Type B pancreatic cell (in vitro differentiated cells): ENCODE measurements at regions not wholly inside any gene's neighbourhood (a gene's known extent, or its start where the extent isn't known, plus 50 kb on each side); places are given as distances from the start of the nearest gene placed in this dataset.

Experiments
- DNase-seq: peaks from one replicate; pipeline ENCODE4 v3.0.0; 2021; ENCODE audit warnings: mixed read lengths; ENCODE audit not compliant: unreplicated experiment; ENCODE audit errors: extremely low spot score
- H3K27ac Mint-ChIP-seq: 2 replicates; pipeline ENCODE4 v1.8.0; 2021; ENCODE audit warnings: mild to moderate bottlenecking, mixed read lengths
- H3K27me3 Mint-ChIP-seq: 2 replicates; pipeline ENCODE4 v1.8.0; 2021; ENCODE audit warnings: mixed read lengths
- H3K36me3 Mint-ChIP-seq: 2 replicates; pipeline ENCODE4 v1.8.0; 2021; ENCODE audit warnings: mixed read lengths
- H3K4me1 Mint-ChIP-seq: one replicate; pipeline ENCODE4 v1.8.0; 2021; ENCODE audit warnings: mixed read lengths; ENCODE audit not compliant: unreplicated experiment
- H3K4me3 Mint-ChIP-seq: 2 replicates; pipeline ENCODE4 v1.8.0; 2021; ENCODE audit warnings: mild to moderate bottlenecking, mixed read lengths
- H3K9me3 Mint-ChIP-seq: 2 replicates; pipeline ENCODE4 v1.8.0; 2021; ENCODE audit warnings: mixed read lengths
- TF ChIP-seq, protein P1 (sequence below): fragments of 200-600 bp; sonication (generic); conservative IDR thresholded peaks from 2 replicates; pipeline ENCODE4 v1.5.0; 2021; ENCODE audit warnings: antibody characterized with exemption, mild to moderate bottlenecking

DNA sequence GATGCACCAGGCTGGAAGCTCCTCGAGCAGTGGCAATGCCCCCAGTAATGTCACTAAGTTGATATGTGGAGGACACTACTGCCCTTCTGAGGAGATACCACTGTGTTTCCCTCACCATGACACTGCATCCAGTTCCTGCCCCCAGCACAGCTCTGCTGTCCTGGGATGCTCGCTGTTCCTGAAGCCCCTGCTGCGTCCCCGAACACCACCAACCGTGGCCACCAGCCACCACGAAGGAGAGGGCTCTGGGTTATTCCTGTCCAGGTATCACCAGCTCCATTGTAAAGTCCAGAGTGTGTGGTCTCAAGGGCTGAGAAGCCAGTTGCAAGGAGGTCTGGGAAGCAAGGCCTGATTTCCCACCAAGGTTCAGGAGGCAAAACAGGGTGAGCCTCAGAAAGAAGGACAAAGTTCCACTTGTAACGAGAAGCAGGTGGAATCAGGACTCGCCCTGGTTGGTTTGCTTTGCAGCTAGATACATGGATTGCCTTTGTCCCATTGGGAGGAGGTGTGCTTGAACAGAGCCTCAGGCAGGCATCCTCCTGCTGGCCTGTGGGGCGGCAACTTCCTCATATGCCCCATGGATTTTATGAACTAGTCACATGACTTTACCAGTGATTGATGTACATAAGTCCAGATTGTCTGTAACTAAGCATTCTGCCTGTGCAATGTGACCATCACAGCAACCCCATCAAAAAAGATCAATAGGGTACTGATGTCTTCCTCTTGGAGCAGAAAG, 427.0 kb upstream of the VSTM2A start:
- no peak for DNase-seq
- no peak overlapping the region for H3K4me3 Mint-ChIP-seq
- H3K27ac Mint-ChIP-seq, result no peak overlapping the region
- H3K36me3 Mint-ChIP-seq, result no peaks in the 10 kb centered on the region
- no peaks in the 10 kb centered on the region for H3K4me1 Mint-ChIP-seq
- TF ChIP-seq, protein P1, sequence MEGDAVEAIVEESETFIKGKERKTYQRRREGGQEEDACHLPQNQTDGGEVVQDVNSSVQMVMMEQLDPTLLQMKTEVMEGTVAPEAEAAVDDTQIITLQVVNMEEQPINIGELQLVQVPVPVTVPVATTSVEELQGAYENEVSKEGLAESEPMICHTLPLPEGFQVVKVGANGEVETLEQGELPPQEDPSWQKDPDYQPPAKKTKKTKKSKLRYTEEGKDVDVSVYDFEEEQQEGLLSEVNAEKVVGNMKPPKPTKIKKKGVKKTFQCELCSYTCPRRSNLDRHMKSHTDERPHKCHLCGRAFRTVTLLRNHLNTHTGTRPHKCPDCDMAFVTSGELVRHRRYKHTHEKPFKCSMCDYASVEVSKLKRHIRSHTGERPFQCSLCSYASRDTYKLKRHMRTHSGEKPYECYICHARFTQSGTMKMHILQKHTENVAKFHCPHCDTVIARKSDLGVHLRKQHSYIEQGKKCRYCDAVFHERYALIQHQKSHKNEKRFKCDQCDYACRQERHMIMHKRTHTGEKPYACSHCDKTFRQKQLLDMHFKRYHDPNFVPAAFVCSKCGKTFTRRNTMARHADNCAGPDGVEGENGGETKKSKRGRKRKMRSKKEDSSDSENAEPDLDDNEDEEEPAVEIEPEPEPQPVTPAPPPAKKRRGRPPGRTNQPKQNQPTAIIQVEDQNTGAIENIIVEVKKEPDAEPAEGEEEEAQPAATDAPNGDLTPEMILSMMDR, result no peak
- H3K9me3 Mint-ChIP-seq, result no peaks in the 10 kb centered on the region
- no peaks in the 10 kb centered on the region for H3K27me3 Mint-ChIP-seq

DNA sequence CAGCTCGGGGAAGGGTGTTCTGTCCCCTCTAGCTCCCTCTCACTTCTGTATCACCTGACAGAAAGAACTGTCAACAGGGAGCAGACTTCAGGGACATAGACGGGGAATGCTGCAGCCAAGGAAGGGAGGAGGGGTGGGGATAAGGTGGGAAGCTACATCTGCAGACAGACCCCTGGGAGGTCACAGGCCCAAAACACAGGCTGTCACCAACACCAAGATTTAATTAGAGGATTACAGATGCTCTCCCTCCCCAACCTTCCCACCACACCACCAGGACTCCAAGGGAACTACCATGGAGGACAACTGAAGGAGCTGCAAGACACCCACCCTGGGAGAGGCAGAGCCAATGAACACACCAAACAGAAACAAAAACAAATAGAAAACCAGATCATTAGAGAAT, 425.2 kb upstream of the VSTM2A start:
- TF ChIP-seq, protein P1, result no peak
- no peaks in the 10 kb centered on the region for H3K36me3 Mint-ChIP-seq
- DNase-seq, result no peak
- no peaks in the 10 kb centered on the region for H3K27me3 Mint-ChIP-seq
- H3K4me1 Mint-ChIP-seq, result no peaks in the 10 kb centered on the region
- H3K4me3 Mint-ChIP-seq, result no peak overlapping the region
- H3K9me3 Mint-ChIP-seq, result no peaks in the 10 kb centered on the region
- no peak overlapping the region for H3K27ac Mint-ChIP-seq

DNA sequence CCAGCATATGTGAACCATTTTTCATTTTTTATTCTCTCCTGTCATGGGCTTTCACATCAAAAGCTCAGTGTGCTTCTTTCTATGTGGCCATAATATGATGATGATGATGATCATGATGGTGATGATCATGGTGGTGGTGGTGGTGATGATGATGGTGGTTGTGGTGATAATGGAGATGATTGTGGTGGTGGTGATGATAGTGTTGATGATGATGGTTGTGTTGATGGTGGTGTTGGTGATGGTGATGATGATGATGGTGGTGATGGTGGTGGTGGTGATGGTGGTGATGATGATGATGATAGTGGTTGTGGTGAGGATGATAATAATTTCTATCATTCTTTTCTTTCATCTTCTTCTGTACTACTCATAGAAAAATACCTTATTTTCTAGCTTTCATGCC, 413.1 kb upstream of the VSTM2A start:
- DNase-seq, result no peak
- Mint-ChIP-seq H3K4me1 (no peaks in the 10 kb centered on the region), H3K9me3 (peaks cover 7% of the 10 kb centered on the region), H3K27ac (no peak overlapping the region), H3K27me3 (no peaks in the 10 kb centered on the region), H3K4me3 (no peak overlapping the region), H3K36me3 (peaks cover 3% of the 10 kb centered on the region)
- TF ChIP-seq, protein P1, result no peak

DNA sequence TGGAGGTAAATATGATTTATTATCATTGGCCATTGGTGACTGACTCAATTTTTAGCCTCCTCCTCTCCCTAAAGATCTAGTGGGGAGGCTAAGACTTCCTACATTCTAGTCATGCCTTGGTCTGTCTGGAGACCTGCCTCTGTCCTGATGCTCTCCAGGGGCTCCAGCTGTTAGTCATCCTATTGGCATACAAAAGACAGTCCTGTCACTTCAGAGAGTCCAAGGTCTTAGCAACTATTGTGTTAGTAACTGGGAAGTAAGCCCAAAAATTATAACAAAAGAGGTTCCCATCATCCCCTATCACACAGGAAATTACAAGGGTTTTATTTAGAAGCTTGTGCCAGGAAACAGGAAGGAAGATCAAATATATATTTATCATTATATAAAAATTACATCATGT, 400.6 kb upstream of the VSTM2A start:
- H3K9me3 Mint-ChIP-seq, result no peaks in the 10 kb centered on the region
- TF ChIP-seq, protein P1, result no peak
- no peaks in the 10 kb centered on the region for H3K36me3 Mint-ChIP-seq
- no peaks in the 10 kb centered on the region for H3K4me1 Mint-ChIP-seq
- H3K4me3 Mint-ChIP-seq, result no peak overlapping the region
- H3K27ac Mint-ChIP-seq, result no peak overlapping the region
- no peaks in the 10 kb centered on the region for H3K27me3 Mint-ChIP-seq
- no peak for DNase-seq

DNA sequence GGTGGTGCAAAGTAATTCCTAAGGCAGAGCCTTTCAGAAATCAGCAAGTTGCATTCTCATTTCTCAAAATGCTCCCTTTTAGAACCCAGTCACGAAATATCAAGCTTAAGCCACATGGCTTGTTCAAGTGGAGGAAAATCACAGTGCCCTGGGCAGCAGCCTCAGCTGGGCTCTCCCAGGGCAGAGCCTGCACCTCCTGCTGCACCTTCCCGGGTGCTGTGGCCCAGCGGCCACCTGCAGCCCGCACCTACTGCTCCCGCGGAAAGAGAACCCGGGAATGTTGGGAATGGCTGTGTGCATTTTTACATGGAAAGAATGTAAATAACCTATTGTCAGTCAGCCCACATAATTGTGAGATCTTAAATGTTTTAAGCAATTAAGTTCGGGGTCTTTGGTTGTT, 396.5 kb upstream of the VSTM2A start:
- Mint-ChIP-seq H3K27ac (no peak overlapping the region), H3K9me3 (no peaks in the 10 kb centered on the region), H3K4me3 (no peak overlapping the region), H3K4me1 (no peaks in the 10 kb centered on the region), H3K27me3 (no peaks in the 10 kb centered on the region), H3K36me3 (no peaks in the 10 kb centered on the region)
- TF ChIP-seq, protein P1, result no peak
- no peak for DNase-seq
